ENCODE measurements at regions not wholly inside any gene's neighbourhood (a gene's known extent, or its start where the extent isn't known, plus 50 kb on each side); places are given as distances from the start of the nearest gene placed in this dataset.
A peak's percentile ranks its signal among the peaks of the same experiment; 100 is the strongest.

GRCh38 chr12:4030929-4031702 lies 157.9 kb upstream of the PARP11 start:
- TF ChIP-seq POLR2A (IDR thresholded peaks at IDR 0.05) (peak; percentile 46), POLR2AphosphoS5 (IDR thresholded peaks at IDR 0.05) (peak in 2 of 3 donors; percentile 68 to 74)
- TF ChIP-seq, protein P1, sequence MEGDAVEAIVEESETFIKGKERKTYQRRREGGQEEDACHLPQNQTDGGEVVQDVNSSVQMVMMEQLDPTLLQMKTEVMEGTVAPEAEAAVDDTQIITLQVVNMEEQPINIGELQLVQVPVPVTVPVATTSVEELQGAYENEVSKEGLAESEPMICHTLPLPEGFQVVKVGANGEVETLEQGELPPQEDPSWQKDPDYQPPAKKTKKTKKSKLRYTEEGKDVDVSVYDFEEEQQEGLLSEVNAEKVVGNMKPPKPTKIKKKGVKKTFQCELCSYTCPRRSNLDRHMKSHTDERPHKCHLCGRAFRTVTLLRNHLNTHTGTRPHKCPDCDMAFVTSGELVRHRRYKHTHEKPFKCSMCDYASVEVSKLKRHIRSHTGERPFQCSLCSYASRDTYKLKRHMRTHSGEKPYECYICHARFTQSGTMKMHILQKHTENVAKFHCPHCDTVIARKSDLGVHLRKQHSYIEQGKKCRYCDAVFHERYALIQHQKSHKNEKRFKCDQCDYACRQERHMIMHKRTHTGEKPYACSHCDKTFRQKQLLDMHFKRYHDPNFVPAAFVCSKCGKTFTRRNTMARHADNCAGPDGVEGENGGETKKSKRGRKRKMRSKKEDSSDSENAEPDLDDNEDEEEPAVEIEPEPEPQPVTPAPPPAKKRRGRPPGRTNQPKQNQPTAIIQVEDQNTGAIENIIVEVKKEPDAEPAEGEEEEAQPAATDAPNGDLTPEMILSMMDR (IDR thresholded peaks at IDR 0.05), result no peak

Measured in breast epithelium (tissue), 3 donors.